HepG2 (cell line): ENCODE measurements at regions not wholly inside any gene's neighbourhood (a gene's known extent, or its start where the extent isn't known, plus 50 kb on each side); places are given as distances from the start of the nearest gene placed in this dataset.

ENCODE experiments used
- CEBPG ChIP-seq: IDR thresholded peaks from 2 replicates; pipeline ENCODE4 v1.6.1; 2016
- FIP1L1 ChIP-seq: fragments of 200-400 bp; formaldehyde crosslinking; IDR thresholded peaks from 2 replicates; pipeline ENCODE4 v1.6.1; 2018; ENCODE audit warnings: low read depth, mild to moderate bottlenecking, low read length, moderate library complexity, borderline replicate concordance; ENCODE audit not compliant: insufficient read depth
- GABPA ChIP-seq, 2 experiments: IDR thresholded peaks; 2 replicates each; pipeline ENCODE4 v1.6.1; 2011 to 2016; ENCODE audit warnings: low read depth in 2 of 2, low read length in 1 of 2, missing biosample characterization in 1 of 2, missing genetic modification characterization in 1 of 2
- IKZF1 ChIP-seq: fragments of 450-650 bp; IDR thresholded peaks from 2 replicates; pipeline ENCODE4 v1.7.1; 2016
- MED1 ChIP-seq: sonication (generic); formaldehyde crosslinking; IDR thresholded peaks from 2 replicates; pipeline ENCODE4 v1.4.0; 2020; ENCODE audit warnings: missing genetic modification reagents
- PCBP1 ChIP-seq: fragments of 200-400 bp; formaldehyde crosslinking; IDR thresholded peaks from 2 replicates; pipeline ENCODE4 v1.6.1; 2017; ENCODE audit warnings: mild to moderate bottlenecking, low read depth, low read length, borderline replicate concordance
- POLR2G ChIP-seq: fragments of 200-400 bp; formaldehyde crosslinking; IDR thresholded peaks from 2 replicates; pipeline ENCODE4 v1.6.1; 2018; ENCODE audit warnings: mild to moderate bottlenecking, low read depth, low read length, moderate library complexity
- RARG ChIP-seq: sonication (generic); formaldehyde crosslinking; IDR thresholded peaks from 2 replicates; pipeline ENCODE4 v1.4.0; 2020; ENCODE audit warnings: low read depth, mild to moderate bottlenecking, missing genetic modification reagents
- SETDB1 ChIP-seq: sonication (generic); formaldehyde crosslinking; IDR thresholded peaks from 2 replicates; pipeline ENCODE4 v1.5.1; 2020; ENCODE audit warnings: missing genetic modification reagents, mild to moderate bottlenecking, borderline replicate concordance
- SRF ChIP-seq: IDR thresholded peaks from 2 replicates; pipeline ENCODE4 v1.6.1; 2011; ENCODE audit warnings: mild to moderate bottlenecking, low read depth, low read length, moderate library complexity
- ZBTB37 ChIP-seq: sonication (generic); formaldehyde crosslinking; IDR thresholded peaks from 2 replicates; pipeline ENCODE4 v1.4.0; 2020; ENCODE audit warnings: mild to moderate bottlenecking, missing genetic modification reagents
- ZC3H13 ChIP-seq: sonication (generic); formaldehyde crosslinking; IDR thresholded peaks from 2 replicates; pipeline ENCODE4 v1.8.1; 2023; ENCODE audit warnings: mild to moderate bottlenecking, missing genetic modification reagents, moderate library complexity
- ZNF225 ChIP-seq: sonication (generic); formaldehyde crosslinking; IDR thresholded peaks from 2 replicates; pipeline ENCODE4 v1.4.0; 2020; ENCODE audit warnings: mild to moderate bottlenecking, missing genetic modification reagents
- ZNF451 ChIP-seq: sonication (generic); formaldehyde crosslinking; IDR thresholded peaks from 2 replicates; pipeline ENCODE4 v1.5.0; 2020; ENCODE audit warnings: mild to moderate bottlenecking, missing genetic modification reagents
- ZNF713 ChIP-seq: sonication (generic); formaldehyde crosslinking; IDR thresholded peaks from 2 replicates; pipeline ENCODE4 v1.4.0; 2020; ENCODE audit warnings: mild to moderate bottlenecking, missing genetic modification reagents
- ZNF747 ChIP-seq: sonication (generic); formaldehyde crosslinking; IDR thresholded peaks from 2 replicates; pipeline ENCODE4 v1.8.1; 2023; ENCODE audit warnings: missing genetic modification reagents, mild to moderate bottlenecking, borderline replicate concordance
- TF ChIP-seq, protein P1 (sequence below): sonication (generic); formaldehyde crosslinking; IDR thresholded peaks from 2 replicates; pipeline ENCODE4 v1.5.0; 2020; ENCODE audit warnings: mild to moderate bottlenecking, missing genetic modification reagents
- TF ChIP-seq, protein P2 (sequence below): sonication (generic); formaldehyde crosslinking; IDR thresholded peaks from 2 replicates; pipeline ENCODE4 v1.4.0; 2020; ENCODE audit warnings: mild to moderate bottlenecking, missing genetic modification reagents

GRCh38 chr2:42974721-42975717 is 182.6 kb upstream of the HAAO start (continued):
- TF ChIP-seq MED1 (CRISPR knock-in tag) (peak; percentile 92), CEBPG (peak; percentile 51; the same call in 1 of the 2 replicates), SRF (no peak), ZNF451 (CRISPR knock-in tag) (no peak; the same call in 1 of the 2 replicates), ZC3H13 (CRISPR knock-in tag) (no peak), PCBP1 (no peak), ZNF747 (peak; percentile 24; the same call in 1 of the 2 replicates), RARG (CRISPR knock-in tag) (no peak), IKZF1 (no peak), ZNF713 (CRISPR knock-in tag) (no peak), ZNF225 (CRISPR knock-in tag) (peak; percentile 61), FIP1L1 (peak; percentile 87; the same call in 1 of the 2 replicates), ZBTB37 (CRISPR knock-in tag) (no peak), GABPA (IDR thresholded peaks at IDR 0.05; ENCODE audit: low read depth, low read length) (no peak), GABPA (CRISPR knock-in tag; IDR thresholded peaks at IDR 0.05; ENCODE audit: low read depth) (no peak), SETDB1 (CRISPR knock-in tag) (no peak), POLR2G (peak; percentile 68; the same call in 1 of the 2 replicates)
- TF ChIP-seq, protein P1, sequence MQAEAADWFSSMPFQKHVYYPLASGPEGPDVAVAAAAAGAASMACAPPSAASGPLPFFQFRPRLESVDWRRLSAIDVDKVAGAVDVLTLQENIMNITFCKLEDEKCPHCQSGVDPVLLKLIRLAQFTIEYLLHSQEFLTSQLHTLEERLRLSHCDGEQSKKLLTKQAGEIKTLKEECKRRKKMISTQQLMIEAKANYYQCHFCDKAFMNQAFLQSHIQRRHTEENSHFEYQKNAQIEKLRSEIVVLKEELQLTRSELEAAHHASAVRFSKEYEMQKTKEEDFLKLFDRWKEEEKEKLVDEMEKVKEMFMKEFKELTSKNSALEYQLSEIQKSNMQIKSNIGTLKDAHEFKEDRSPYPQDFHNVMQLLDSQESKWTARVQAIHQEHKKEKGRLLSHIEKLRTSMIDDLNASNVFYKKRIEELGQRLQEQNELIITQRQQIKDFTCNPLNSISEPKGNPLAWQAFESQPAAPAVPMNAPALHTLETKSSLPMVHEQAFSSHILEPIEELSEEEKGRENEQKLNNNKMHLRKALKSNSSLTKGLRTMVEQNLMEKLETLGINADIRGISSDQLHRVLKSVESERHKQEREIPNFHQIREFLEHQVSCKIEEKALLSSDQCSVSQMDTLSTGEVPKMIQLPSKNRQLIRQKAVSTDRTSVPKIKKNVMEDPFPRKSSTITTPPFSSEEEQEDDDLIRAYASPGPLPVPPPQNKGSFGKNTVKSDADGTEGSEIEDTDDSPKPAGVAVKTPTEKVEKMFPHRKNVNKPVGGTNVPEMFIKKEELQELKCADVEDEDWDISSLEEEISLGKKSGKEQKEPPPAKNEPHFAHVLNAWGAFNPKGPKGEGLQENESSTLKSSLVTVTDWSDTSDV (CRISPR knock-in tag): no peak
- TF ChIP-seq, protein P2, sequence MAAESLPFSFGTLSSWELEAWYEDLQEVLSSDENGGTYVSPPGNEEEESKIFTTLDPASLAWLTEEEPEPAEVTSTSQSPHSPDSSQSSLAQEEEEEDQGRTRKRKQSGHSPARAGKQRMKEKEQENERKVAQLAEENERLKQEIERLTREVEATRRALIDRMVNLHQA: no peak
